RPMI8226 (cell line): ENCODE measurements at regions not wholly inside any gene's neighbourhood (a gene's known extent, or its start where the extent isn't known, plus 50 kb on each side); places are given as distances from the start of the nearest gene placed in this dataset.
"Not testable (repeated sequence)": the region's sequence is repeated elsewhere in the genome, so short reads cannot be mapped to it uniquely, and the experiment has no call there.

Experiments used
- DNase-seq: peaks from one replicate; pipeline ENCODE4 v3.0.0-alpha.2; 2015

GRCh38 chr18:15066434-15066833, 318.5 kb downstream of the ANKRD30B start:
- DNase-seq, result not testable (repeated sequence)

DNA sequence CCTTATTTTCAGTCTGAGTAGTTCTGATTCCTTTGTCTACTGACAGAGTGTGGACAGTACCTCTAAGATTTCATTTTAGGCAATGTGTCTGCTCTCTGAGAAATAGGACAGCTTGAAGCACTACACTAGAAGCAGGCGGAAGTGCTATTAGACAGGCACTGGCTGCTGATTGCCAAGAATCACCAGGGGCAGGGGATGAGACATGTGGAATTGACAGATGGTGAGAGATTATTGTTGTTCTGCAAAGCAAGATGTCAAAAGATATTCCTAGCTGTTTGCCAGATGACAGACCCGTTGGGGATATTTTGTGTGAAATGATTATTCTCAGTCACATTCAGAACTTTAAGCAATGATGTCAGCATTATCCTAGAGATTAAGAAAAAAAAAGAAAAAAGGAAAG, 323.3 kb downstream of the ANKRD30B start:
- DNase-seq, result not testable (repeated sequence)
